ENCODE measurements at regions not wholly inside any gene's neighbourhood (a gene's known extent, or its start where the extent isn't known, plus 50 kb on each side); places are given as distances from the start of the nearest gene placed in this dataset.
"Not testable (repeated sequence)": the region's sequence is repeated elsewhere in the genome, so short reads cannot be mapped to it uniquely, and the experiment has no call there.

DNA sequence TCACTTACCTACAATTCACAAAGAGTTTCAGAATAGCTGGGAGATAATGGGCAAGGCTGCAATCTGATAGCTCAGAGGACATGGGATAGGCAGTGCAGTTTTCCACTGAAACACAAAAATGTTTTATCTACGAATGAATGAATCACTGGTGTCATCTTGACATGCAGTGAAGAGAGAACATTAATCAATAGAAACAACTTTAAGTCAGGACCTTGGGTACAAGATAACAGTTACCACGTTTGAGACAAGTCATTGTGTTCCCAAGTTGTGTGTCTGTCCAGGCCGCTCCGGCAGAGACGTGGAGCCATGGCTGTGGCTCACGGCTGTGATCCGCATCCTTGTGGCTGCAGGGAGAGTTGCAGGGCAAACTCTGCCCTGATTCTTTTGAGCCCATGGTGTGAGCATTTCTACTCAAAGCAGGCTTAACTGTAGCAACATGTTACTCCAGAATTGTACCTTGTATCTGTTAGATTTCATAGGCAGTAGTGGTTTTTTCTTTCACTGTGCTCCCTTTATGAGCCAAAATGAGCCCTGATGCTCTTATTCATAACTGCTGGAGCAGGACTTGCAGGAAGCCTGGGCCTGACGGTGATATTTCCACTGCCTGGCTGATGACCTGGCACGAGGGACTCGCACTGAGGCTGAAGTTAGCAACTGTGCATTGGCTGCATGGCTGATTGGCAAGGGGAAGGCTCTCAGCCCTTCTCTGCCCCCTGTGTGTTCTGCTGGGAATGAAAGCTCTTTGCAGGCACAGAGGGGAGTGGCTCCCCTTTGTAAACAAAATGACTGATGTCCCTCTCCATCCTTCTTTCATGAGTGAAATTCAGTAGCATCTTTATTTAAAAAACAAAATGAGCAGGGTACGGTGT lies 465.2 kb downstream of the AJAP1 start:
- Histone ChIP-seq H3K4me3 (no peak overlapping the region), H3K9me3 (no peaks in the 10 kb centered on the region), H3K27me3 (no peaks in the 10 kb centered on the region), H3K27ac (no peak overlapping the region), H3K36me3 (no peaks in the 10 kb centered on the region), H3K4me1 (no peaks in the 10 kb centered on the region)
- WGBS, 2 donors = 64 to 71% methylated on average over 11 of the region's 11 CpGs
- TF ChIP-seq, protein P1, sequence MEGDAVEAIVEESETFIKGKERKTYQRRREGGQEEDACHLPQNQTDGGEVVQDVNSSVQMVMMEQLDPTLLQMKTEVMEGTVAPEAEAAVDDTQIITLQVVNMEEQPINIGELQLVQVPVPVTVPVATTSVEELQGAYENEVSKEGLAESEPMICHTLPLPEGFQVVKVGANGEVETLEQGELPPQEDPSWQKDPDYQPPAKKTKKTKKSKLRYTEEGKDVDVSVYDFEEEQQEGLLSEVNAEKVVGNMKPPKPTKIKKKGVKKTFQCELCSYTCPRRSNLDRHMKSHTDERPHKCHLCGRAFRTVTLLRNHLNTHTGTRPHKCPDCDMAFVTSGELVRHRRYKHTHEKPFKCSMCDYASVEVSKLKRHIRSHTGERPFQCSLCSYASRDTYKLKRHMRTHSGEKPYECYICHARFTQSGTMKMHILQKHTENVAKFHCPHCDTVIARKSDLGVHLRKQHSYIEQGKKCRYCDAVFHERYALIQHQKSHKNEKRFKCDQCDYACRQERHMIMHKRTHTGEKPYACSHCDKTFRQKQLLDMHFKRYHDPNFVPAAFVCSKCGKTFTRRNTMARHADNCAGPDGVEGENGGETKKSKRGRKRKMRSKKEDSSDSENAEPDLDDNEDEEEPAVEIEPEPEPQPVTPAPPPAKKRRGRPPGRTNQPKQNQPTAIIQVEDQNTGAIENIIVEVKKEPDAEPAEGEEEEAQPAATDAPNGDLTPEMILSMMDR (IDR thresholded peaks at IDR 0.05) = no peak
- TF ChIP-seq POLR2A (IDR thresholded peaks at IDR 0.05) (no peak), EP300 (IDR thresholded peaks at IDR 0.05) (no peak), POLR2AphosphoS5 (IDR thresholded peaks at IDR 0.05) (no peak)
- no peak for DNase-seq
- intact Hi-C loops (cut with DNase I) = no loop called here

DNA sequence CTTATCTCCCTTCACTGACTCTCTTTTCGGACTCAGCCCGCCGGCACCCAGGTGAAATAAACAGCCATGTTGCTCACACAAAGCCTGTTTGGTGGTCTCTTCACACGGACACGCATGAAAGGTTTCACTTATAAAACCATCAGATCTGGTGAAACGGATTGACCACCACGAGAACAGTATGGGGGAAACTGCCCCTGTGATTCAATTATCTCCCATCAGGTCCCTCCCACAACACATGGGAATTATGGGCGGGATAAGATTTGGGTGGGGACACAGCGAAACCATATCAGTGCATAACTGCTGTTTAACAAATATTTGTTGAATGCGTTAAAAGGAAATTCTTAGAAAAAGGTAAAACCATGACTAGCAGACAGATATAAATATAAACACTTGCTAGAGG lies 464.4 kb downstream of the AJAP1 start:
- H3K4me3 ChIP-seq; H3K27me3 ChIP-seq; H3K4me1 ChIP-seq; H3K36me3 ChIP-seq; DNase-seq; H3K9me3 ChIP-seq; H3K27ac ChIP-seq; intact Hi-C loops (cut with DNase I): not testable (repeated sequence)
- 81% methylated on average over 10 of the region's 10 CpGs for WGBS, 2 donors

DNA sequence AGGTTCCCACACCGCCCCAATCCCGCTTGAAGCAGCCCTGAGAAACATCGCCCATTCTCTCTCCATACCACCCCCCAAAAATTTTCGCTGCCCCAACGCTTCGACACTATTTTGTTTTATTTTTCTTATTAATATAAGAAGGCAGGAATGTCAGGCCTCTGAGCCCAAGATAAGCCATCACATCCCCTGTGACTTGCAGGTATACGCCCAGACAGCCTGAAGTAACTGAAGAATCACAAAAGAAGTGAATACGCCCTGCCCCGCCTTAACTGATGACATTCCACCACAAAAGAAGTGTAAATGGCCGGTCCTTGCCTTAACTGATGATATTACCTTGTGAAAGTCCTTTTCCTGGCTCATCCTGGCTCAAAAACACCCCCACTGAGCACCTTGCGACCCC lies 463.9 kb downstream of the AJAP1 start:
- H3K36me3 ChIP-seq; H3K27ac ChIP-seq; intact Hi-C loops (cut with DNase I); DNase-seq; H3K4me3 ChIP-seq; H3K9me3 ChIP-seq; H3K27me3 ChIP-seq; H3K4me1 ChIP-seq: not testable (repeated sequence)
- 75 to 85% methylated on average over 7 to 8 of the region's 11 CpGs for WGBS, 2 donors

DNA sequence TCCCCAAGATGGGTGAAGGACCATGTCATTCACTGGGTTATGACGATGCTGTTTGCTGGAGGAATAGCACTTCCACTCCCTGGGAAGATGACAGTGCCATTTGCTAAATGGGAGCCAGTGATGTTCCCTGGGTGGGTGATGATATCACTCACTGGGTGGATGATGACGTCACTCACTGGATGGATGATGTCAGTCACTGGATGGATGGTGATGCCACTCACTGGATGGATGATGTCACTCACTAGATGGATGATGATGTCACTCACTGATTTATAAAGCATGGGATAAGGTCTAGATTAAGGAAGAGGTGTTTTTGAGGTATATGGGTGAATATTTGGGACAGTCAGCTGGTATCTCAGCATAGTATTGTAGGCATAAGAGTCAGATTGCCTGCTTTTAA lies 457.2 kb downstream of the AJAP1 start:
- H3K27me3 ChIP-seq = peaks cover 0 to 12% (median 0%) of the 10 kb centered on the region in 3 donors
- WGBS, 2 donors = 82 to 87% methylated on average over 2 of the region's 2 CpGs
- H3K4me3 ChIP-seq = no peak overlapping the region
- no peaks in the 10 kb centered on the region for H3K9me3 ChIP-seq
- intact Hi-C loops (cut with DNase I) = no loop called here
- no peak for DNase-seq
- no peaks in the 10 kb centered on the region for H3K4me1 ChIP-seq
- TF ChIP-seq POLR2A (IDR thresholded peaks at IDR 0.05) = no peak
- no peak for TF ChIP-seq POLR2AphosphoS5 (IDR thresholded peaks at IDR 0.05)
- no peak for TF ChIP-seq EP300 (IDR thresholded peaks at IDR 0.05)
- TF ChIP-seq, protein P1 (IDR thresholded peaks at IDR 0.05) = no peak
- H3K36me3 ChIP-seq = no peaks in the 10 kb centered on the region
- no peak overlapping the region for H3K27ac ChIP-seq

DNA sequence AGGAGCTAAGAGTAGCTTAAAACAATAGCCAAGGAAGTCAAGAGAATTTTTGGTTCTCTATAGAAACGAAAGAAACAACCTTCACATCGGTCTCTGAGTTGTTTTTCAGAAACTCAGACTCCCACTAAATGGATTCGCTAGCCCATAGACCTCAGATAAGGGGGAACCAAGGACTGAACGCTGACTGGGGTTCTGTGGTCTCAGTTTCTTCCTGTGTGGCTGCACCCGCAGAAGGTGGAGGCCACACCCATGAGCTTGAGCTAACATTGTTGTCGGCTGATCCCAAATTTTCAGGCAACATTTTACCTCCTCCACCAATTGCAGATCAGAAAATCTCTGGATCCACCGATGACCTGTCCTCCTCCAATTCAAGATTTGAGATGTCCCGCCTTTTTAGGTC lies 456.1 kb downstream of the AJAP1 start:
- intact Hi-C loops (cut with DNase I) = no loop called here
- TF ChIP-seq POLR2A (IDR thresholded peaks at IDR 0.05) (no peak), POLR2AphosphoS5 (IDR thresholded peaks at IDR 0.05) (no peak), EP300 (IDR thresholded peaks at IDR 0.05) (no peak)
- Histone ChIP-seq H3K9me3 (no peaks in the 10 kb centered on the region), H3K4me1 (no peaks in the 10 kb centered on the region), H3K4me3 (no peak overlapping the region), H3K36me3 (no peaks in the 10 kb centered on the region), H3K27me3 (peaks cover 0 to 12% (median 0%) of the 10 kb centered on the region in 3 donors), H3K27ac (no peak overlapping the region)
- 72 to 76% methylated on average over 8 of the region's 8 CpGs for WGBS, 2 donors
- DNase-seq = no peak

DNA sequence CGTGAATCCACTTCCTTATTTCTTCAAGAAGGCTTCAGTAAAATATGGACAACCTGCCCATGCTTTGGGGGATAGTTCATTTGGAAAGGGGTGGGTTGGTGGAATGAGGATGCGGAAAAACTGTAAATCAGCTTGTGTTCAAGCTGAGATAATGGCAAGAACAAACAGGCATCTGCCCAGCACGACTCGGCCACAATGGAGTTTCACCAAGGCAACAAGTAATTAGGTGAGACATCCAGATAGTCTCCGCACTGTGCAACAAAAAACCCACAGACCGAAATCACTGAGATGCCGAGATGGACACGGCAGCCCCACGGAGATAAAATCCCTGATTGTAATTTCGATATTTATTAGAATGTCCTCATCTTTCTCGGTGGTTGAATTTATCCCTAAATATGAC lies 455.2 kb downstream of the AJAP1 start:
- no peak for DNase-seq
- no peaks in the 10 kb centered on the region for H3K36me3 ChIP-seq
- intact Hi-C loops (cut with DNase I) = no loop called here
- peaks cover 0 to 12% (median 0%) of the 10 kb centered on the region in 3 donors for H3K27me3 ChIP-seq
- H3K4me3 ChIP-seq = no peak overlapping the region
- H3K9me3 ChIP-seq = no peaks in the 10 kb centered on the region
- H3K4me1 ChIP-seq = no peaks in the 10 kb centered on the region
- TF ChIP-seq, protein P1 (IDR thresholded peaks at IDR 0.05) = no peak
- TF ChIP-seq EP300 (IDR thresholded peaks at IDR 0.05) (no peak), POLR2A (IDR thresholded peaks at IDR 0.05) (no peak), POLR2AphosphoS5 (IDR thresholded peaks at IDR 0.05) (no peak)
- H3K27ac ChIP-seq = no peak overlapping the region
- WGBS, 2 donors = 76 to 78% methylated on average over 11 of the region's 11 CpGs
